PC-9 (cell line): ENCODE measurements at regions not wholly inside any gene's neighbourhood (a gene's known extent, or its start where the extent isn't known, plus 50 kb on each side); places are given as distances from the start of the nearest gene placed in this dataset.

Experiments
- BruUV-seq: library from RNA; stranded (reverse); fragments of 400-500 nt; replicated peaks from 2 replicates; lab custom pipeline; 2021; lab: Mats Ljungman, UMichigan
- CTCF ChIA-PET: fragments of 300-600 bp; sonication (Branson Sonifier 250); formaldehyde crosslinking; loops from one replicate; lab custom pipeline; 2022; ENCODE audit warnings: antibody characterized with exemption; lab: Charles Lee
- POLR2A ChIA-PET: fragments of 300-600 bp; sonication (Branson Sonifier 250); formaldehyde crosslinking; loops from one replicate; lab custom pipeline; 2022; ENCODE audit warnings: antibody characterized with exemption; ENCODE audit not compliant: unreplicated experiment; lab: Charles Lee
- DNase-seq, 2 experiments: peaks; one replicate each; pipeline versions ENCODE4 v3.0.0 to v3.0.0-alpha.2; 2015 to 2022; ENCODE audit warnings: mixed read lengths in 1 of 2
- H2AFZ ChIP-seq: fragments of 200-600 bp; sonication (generic); 2 replicates; pipeline ENCODE4 v1.8.1; 2017; ENCODE audit warnings: antibody characterized with exemption
- H3F3A ChIP-seq: fragments of 200-600 bp; sonication (generic); 2 replicates; pipeline ENCODE4 v1.8.1; 2017; ENCODE audit warnings: antibody characterized with exemption, mild to moderate bottlenecking, low read depth; ENCODE audit not compliant: insufficient read depth
- H3K27ac ChIP-seq: fragments of 200-600 bp; sonication (generic); 2 replicates; pipeline ENCODE4 v1.6.1; 2016; ENCODE audit warnings: mixed run types
- H3K27me3 ChIP-seq: fragments of 200-600 bp; sonication (generic); 2 replicates; pipeline ENCODE4 v1.6.1; 2016; ENCODE audit warnings: low read depth, mixed run types; ENCODE audit not compliant: insufficient read depth
- H3K36me3 ChIP-seq: fragments of 200-600 bp; sonication (generic); 2 replicates; pipeline ENCODE4 v1.6.1; 2016; ENCODE audit warnings: low read depth, mixed run types
- H3K4me1 ChIP-seq: fragments of 200-600 bp; sonication (generic); replicated peaks from 2 replicates; pipeline ENCODE4 v1.6.1; 2016; ENCODE audit warnings: mixed run types; ENCODE audit not compliant: insufficient read depth
- H3K4me2 ChIP-seq: fragments of 200-600 bp; sonication (generic); 2 replicates; pipeline ENCODE4 v1.6.1; 2017; ENCODE audit warnings: mixed run types
- H3K4me3 ChIP-seq: fragments of 200-600 bp; sonication (generic); 2 replicates; pipeline ENCODE4 v1.6.1; 2016; ENCODE audit warnings: mixed run types
- H3K79me2 ChIP-seq: fragments of 200-600 bp; sonication (generic); 2 replicates; pipeline ENCODE4 v1.6.1; 2017; ENCODE audit warnings: low read depth, mixed run types
- H3K9me2 ChIP-seq: fragments of 200-600 bp; sonication (generic); 2 replicates; pipeline ENCODE4 v1.8.1; 2017; ENCODE audit warnings: mild to moderate bottlenecking; ENCODE audit not compliant: insufficient read depth
- H3K9me3 ChIP-seq: fragments of 200-600 bp; sonication (generic); 2 replicates; pipeline ENCODE4 v1.8.1; 2016; ENCODE audit warnings: low read depth; ENCODE audit not compliant: insufficient read depth
- H4K20me1 ChIP-seq: fragments of 200-600 bp; sonication (generic); 2 replicates; pipeline ENCODE4 v1.8.1; 2017; ENCODE audit not compliant: insufficient read depth
- EZH2 ChIP-seq: fragments of 200-600 bp; sonication (generic); IDR thresholded peaks from 2 replicates; pipeline ENCODE4 v1.8.0; 2017; ENCODE audit warnings: antibody characterized with exemption, low read depth
- intact Hi-C: fragments of 100-400 bp; cut with micrococcal nuclease; formaldehyde crosslinking; loops from one replicate; pipeline ENCODE4 v1.10.0; 2022; ENCODE audit not compliant: unreplicated experiment
- TF ChIP-seq, protein P1 (sequence below): fragments of 200-600 bp; sonication (generic); conservative IDR thresholded peaks from 2 replicates; pipeline ENCODE4 v1.6.1; 2017; ENCODE audit warnings: mixed run types, antibody characterized with exemption, mild to moderate bottlenecking, moderate library complexity

DNA sequence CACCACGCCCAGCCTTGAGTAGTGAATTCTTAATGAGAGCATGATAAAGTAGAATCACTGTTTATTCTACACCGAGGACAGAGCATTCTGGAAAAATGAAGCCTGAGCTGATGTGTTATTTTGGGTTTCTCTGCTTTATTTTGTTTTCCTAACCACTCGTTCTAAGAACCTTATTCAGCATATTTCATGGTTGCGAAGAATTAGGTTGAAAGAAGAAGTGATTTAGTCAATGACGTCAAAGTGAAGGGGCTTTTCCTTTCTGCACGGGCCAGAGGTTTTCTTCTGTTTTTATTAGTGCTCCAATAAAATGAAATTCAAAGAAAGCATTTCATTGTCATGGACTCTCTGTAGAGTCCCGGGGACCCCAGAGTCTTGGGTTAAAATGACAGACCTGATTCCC, 178.5 kb downstream of the MAF start:
- Histone ChIP-seq H3K36me3 (no peaks in the 10 kb centered on the region), H3K4me2 (no peak overlapping the region), H3K4me1 (no peaks in the 10 kb centered on the region), H3K79me2 (no peaks in the 10 kb centered on the region), H3K27ac (no peak overlapping the region), H3K9me2 (no peaks in the 10 kb centered on the region), H3K27me3 (peaks cover 64% of the 10 kb centered on the region), H2AFZ (no peak overlapping the region), H4K20me1 (no peaks in the 10 kb centered on the region), H3K9me3 (no peaks in the 10 kb centered on the region), H3F3A (no peaks in the 10 kb centered on the region), H3K4me3 (no peak overlapping the region)
- intact Hi-C loops: no loop called here
- no peak for DNase-seq
- ChIA-PET POLR2A (interaction anchor here (0.7 kb wide), 1 partner anchor 920 kb away, joined by 3 read pairs; no protein-coding TSS in a partner anchor), CTCF (no interaction called here)
- TF ChIP-seq EZH2: no peak
- TF ChIP-seq, protein P1, sequence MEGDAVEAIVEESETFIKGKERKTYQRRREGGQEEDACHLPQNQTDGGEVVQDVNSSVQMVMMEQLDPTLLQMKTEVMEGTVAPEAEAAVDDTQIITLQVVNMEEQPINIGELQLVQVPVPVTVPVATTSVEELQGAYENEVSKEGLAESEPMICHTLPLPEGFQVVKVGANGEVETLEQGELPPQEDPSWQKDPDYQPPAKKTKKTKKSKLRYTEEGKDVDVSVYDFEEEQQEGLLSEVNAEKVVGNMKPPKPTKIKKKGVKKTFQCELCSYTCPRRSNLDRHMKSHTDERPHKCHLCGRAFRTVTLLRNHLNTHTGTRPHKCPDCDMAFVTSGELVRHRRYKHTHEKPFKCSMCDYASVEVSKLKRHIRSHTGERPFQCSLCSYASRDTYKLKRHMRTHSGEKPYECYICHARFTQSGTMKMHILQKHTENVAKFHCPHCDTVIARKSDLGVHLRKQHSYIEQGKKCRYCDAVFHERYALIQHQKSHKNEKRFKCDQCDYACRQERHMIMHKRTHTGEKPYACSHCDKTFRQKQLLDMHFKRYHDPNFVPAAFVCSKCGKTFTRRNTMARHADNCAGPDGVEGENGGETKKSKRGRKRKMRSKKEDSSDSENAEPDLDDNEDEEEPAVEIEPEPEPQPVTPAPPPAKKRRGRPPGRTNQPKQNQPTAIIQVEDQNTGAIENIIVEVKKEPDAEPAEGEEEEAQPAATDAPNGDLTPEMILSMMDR: no peak
- BruUV-seq: no TSS peak

DNA sequence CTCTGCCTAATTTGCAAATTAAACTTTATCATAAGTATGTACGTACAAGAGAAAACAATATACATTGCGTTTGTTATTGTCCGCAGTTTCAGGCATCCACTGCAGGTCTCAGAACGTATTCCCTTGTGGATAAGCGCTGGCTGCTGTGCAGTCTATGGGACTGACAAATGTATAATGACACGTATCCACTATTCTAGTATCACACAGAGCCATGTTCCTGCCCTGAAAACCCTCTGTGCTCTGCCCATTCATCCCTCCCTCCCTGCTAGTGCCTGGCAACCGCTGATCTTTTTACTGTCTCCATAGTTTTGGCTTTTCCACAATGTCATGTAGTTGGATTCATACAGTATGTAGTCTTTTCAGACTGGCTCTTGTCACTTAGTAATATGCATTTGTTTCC, 179.4 kb downstream of the MAF start:
- CTCF ChIA-PET: no interaction called here
- intact Hi-C loops: no loop called here
- BruUV-seq: no TSS peak
- Histone ChIP-seq H3K27ac (no peak overlapping the region), H4K20me1 (no peaks in the 10 kb centered on the region), H3K27me3 (peaks cover 64% of the 10 kb centered on the region), H3F3A (no peaks in the 10 kb centered on the region), H3K4me3 (no peak overlapping the region), H3K4me2 (no peak overlapping the region), H3K79me2 (no peaks in the 10 kb centered on the region), H3K36me3 (no peaks in the 10 kb centered on the region), H3K4me1 (no peaks in the 10 kb centered on the region), H3K9me3 (no peaks in the 10 kb centered on the region), H3K9me2 (no peaks in the 10 kb centered on the region), H2AFZ (no peak overlapping the region)
- no peak for TF ChIP-seq EZH2
- TF ChIP-seq, protein P1: no peak
- no peak for DNase-seq
- POLR2A ChIA-PET: interaction anchor here (0.7 kb wide), 1 partner anchor 921 kb away, joined by 3 read pairs; no protein-coding TSS in a partner anchor

DNA sequence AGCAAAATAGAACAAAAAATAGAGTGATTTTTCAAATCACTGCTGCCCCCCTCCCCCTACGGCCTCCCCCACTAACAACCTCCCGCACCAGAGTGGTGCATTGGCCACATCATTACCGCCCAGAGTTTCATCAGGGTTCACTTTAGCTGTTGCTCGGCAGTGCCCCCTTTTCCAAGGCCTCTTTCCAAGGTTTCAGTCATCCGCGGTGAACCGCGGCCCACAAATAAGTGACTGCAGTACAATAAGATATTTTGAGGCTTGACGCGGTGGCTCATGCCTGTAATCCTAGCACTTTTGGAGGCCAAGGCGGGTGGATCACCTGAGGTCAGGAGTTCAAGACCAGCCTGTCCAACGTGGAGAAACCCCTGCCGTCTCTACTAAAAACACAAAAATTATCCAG, 180.0 kb downstream of the MAF start:
- intact Hi-C loops: no loop called here

More for the DNA sequence above, 180.0 kb downstream of the MAF start:
- BruUV-seq: no TSS peak
- Histone ChIP-seq H3K4me1 (no peaks in the 10 kb centered on the region), H3K9me3 (no peaks in the 10 kb centered on the region), H3K36me3 (no peaks in the 10 kb centered on the region), H3K4me2 (no peak overlapping the region), H3K79me2 (no peaks in the 10 kb centered on the region), H3K27me3 (peaks cover 68% of the 10 kb centered on the region), H3K27ac (no peak overlapping the region), H4K20me1 (no peaks in the 10 kb centered on the region), H3K9me2 (no peaks in the 10 kb centered on the region), H3K4me3 (no peak overlapping the region), H3F3A (no peaks in the 10 kb centered on the region), H2AFZ (no peak overlapping the region)
- TF ChIP-seq, protein P1: no peak
- TF ChIP-seq EZH2: no peak
- POLR2A ChIA-PET: no interaction called here
- CTCF ChIA-PET: no interaction called here
- no peak for DNase-seq
